Amniotic epithelial cell (primary cell): ENCODE measurements at regions not wholly inside any gene's neighbourhood (a gene's known extent, or its start where the extent isn't known, plus 50 kb on each side); places are given as distances from the start of the nearest gene placed in this dataset.
A peak's percentile ranks its signal among the peaks of the same experiment; 100 is the strongest.

Source experiments
- DNase-seq: peaks from one replicate; pipeline ENCODE4 v3.0.0-alpha.2; 2010; ENCODE audit warnings: low read depth

DNA sequence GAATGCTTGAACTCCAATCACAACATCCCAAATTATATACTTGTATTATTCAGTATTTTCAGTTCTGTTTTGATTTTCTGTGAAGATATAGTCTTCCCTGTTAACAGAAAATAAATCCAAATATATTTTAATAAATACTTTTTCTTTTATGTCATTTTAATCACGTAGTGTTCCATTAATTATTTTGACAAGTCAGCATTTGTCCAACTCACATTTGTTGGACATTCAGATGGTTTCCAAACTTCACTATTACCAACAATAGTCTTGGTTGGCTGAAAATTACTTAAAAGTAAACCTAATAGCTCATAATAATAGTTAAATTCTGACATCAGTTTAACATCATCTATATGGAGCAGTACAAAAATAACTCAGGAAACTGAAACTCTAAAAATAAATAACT lies 60.7 kb upstream of the SPANXD start:
- no peak for DNase-seq

DNA sequence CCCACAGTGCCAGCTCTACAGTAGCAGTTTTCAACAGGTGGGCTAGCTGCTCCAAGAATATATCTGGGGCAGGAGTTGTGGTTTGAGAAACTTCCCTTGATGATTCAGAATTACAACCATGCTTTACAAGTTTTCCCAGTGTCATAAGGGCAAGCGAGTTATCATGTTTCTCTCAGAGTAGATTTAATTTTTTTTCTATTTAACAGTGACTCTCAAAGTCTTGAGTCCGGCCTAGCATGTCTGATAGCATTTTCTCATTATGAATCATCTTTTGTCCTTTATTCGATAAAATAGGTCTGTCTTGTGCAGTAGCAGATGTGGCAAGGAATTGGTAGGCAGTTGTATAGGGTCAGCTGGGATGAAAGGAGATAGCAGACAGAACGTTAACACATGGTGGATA lies 62.2 kb upstream of the SPANXD start:
- peak; percentile 24 for DNase-seq

DNA sequence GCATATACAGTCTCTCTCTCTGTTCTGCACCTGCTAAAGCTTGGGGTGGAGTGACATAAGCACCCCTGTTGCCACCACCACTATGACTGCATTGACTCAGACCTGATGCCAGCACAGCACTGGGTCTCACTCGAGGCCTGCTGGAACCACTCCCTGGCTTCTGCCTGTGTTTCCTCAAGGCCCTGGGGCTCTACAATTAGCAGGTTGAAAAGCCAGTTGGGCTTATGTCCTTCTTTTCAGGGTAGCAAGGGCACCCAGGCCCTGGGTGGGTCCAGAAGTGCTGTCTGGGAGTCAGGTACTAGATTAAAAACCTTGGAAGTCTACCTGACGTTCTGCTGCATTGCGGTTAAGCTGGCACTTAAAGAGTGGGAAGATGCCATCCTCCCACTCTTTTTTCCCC lies 50.5 kb upstream of the MAGEC3 start:
- DNase-seq, result no peak
